Epidermal melanocyte (primary cell): ENCODE measurements at regions not wholly inside any gene's neighbourhood (a gene's known extent, or its start where the extent isn't known, plus 50 kb on each side); places are given as distances from the start of the nearest gene placed in this dataset.

ENCODE experiments used
- DNase-seq: peaks from one replicate; pipeline ENCODE4 v3.0.0; 2011; ENCODE audit warnings: low spot score; ENCODE audit not compliant: insufficient read length

DNA sequence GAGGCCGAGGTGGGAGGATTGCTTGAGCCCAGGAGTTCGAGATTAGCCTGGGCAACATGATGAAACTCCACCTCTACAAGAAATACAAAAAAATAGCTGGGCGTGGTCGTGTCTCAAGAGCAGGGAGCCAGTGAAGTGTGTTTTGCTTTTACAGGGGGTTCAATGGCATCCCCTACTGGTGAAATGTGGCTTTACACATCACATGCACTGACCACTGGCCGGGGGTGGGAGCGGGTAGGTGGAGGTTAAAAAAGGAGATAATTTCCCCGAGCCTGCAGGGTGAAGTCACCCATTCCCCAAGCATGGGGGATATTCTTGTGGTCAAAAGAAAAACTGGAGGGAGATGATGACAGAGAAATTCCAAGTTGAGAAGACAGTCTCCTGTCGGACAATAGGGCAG lies 63.6 kb upstream of the PWP1 start:
- no peak for DNase-seq

- no peak for DNase-seq
These were observed 61.1 kb upstream of the PWP1 start for GRCh38 chr12:107624493-107624892.

DNA sequence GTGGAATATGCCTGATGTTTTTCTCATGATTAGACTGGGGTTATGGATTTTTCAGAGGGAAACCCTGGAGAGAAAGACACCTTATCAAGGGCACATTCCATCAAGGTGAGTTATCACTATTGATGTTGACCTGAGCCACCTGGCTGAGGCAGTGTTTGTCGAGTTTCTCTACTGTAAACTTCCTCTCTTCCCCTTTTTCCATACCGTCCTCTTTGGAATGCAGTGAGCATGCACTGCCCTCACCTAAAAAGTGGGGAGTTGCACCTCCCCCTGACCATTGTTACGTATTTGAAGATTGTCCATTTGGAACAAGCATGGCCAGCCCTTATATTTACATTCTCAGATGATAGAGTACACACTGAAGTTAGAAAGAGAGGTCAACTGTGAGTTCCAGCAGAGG lies 53.9 kb upstream of the PWP1 start:
- no peak for DNase-seq

DNA sequence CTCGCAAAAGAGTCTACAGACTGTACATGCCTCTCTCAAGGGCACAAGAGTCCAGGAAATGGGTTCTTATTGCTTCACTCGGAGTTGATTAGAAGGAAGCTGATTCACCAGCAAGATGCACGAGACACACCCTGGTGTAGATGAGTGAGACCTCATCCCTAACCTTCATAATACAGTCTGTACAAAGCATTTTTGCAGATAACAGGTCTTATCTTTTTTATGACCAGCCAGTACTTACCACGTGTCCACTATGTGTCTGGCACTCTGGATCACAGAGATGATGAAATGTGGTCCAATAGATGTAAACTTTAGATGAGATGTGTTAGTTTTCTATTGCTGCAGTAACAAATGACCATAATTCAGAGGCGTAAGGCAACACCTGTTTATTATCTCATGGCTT lies 53.4 kb upstream of the PWP1 start:
- DNase-seq: no peak

- DNase-seq: no peak
These were observed 51.1 kb upstream of the PWP1 start for GRCh38 chr12:107634530-107634929.

DNA sequence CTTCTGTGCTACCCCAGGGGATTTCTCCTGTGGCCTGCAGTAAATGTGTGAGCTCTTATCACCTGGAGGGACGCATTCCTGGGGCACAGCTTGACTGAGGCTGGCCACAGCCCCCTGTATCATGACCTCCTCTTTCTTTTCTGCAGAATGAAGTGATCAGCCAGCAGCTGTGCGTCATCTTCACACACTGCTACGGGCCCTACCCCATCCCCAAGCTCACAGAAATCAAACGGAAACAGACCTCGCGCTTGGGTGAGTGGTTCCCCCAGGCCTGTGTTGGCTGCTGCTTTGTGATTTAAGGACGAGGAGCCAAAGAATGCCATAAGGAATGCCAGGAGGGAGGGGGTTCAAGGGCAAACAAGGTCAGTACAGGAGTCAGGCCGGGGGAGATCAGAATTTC lies 50.5 kb upstream of the PWP1 start:
- no peak for DNase-seq
